ENCODE measurements at regions not wholly inside any gene's neighbourhood (a gene's known extent, or its start where the extent isn't known, plus 50 kb on each side); places are given as distances from the start of the nearest gene placed in this dataset.

DNA sequence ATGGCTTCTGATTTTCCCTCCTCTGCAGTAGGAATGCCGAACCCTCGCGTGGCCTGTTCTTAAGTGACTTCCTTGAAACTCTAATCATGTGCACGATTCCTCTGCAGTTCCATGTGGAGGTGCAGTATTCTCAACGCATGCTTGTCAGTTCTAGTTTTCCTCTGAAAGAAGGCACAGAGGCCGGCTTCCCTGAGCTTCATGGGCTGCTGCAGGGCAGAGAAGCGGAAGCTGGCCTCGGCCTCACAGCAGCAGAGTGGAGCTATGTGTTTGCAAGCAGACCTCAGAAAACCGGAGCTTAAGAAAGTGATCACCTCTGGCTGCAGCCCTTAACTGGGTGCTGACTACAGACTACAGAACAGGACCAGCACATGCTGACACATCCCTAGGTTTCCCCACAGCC lies 500.7 kb downstream of the GRIN2A start:
- H3K4me1 Mint-ChIP-seq: no peaks in the 10 kb centered on the region
- DNase-seq (no peak), ATAC-seq (no peak)
- no peaks in the 10 kb centered on the region for H3K9me3 ChIP-seq (ENCODE audit: control insufficient read depth, insufficient read depth, low read length)
- peaks cover 2 to 4% of the 10 kb centered on the region in 2 donors for H3K9me3 Mint-ChIP-seq
- H3K4me3 Mint-ChIP-seq: no peak overlapping the region
- no peaks in the 10 kb centered on the region for H3K36me3 ChIP-seq (ENCODE audit: control insufficient read depth, insufficient read depth, low read length)
- no peaks in the 10 kb centered on the region for H3K4me1 ChIP-seq (ENCODE audit: control insufficient read depth, insufficient read depth, low read length)
- H3K27ac ChIP-seq (ENCODE audit: low read length): no peak overlapping the region
- H3K27me3 Mint-ChIP-seq (ENCODE audit: low read depth in 2 of 2): no peaks in the 10 kb centered on the region
- intact Hi-C loops (cut with micrococcal nuclease): no loop called here
- H3K27ac Mint-ChIP-seq: no peak overlapping the region
- 74% methylated on average over 9 of the region's 9 CpGs for WGBS (ENCODE audit: insufficient coverage)
- H3K4me3 ChIP-seq (ENCODE audit: low read length): no peak overlapping the region
- no peaks in the 10 kb centered on the region for H3K27me3 ChIP-seq (ENCODE audit: control insufficient read depth, insufficient read depth, low read length)
- TF ChIP-seq, protein P1, sequence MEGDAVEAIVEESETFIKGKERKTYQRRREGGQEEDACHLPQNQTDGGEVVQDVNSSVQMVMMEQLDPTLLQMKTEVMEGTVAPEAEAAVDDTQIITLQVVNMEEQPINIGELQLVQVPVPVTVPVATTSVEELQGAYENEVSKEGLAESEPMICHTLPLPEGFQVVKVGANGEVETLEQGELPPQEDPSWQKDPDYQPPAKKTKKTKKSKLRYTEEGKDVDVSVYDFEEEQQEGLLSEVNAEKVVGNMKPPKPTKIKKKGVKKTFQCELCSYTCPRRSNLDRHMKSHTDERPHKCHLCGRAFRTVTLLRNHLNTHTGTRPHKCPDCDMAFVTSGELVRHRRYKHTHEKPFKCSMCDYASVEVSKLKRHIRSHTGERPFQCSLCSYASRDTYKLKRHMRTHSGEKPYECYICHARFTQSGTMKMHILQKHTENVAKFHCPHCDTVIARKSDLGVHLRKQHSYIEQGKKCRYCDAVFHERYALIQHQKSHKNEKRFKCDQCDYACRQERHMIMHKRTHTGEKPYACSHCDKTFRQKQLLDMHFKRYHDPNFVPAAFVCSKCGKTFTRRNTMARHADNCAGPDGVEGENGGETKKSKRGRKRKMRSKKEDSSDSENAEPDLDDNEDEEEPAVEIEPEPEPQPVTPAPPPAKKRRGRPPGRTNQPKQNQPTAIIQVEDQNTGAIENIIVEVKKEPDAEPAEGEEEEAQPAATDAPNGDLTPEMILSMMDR (IDR thresholded peaks at IDR 0.05): no peak
- no peaks in the 10 kb centered on the region for H3K36me3 Mint-ChIP-seq

GRCh38 chr16:9682320-9682719 lies 499.9 kb downstream of the GRIN2A start:
- Mint-ChIP-seq H3K4me1 (no peaks in the 10 kb centered on the region), H3K4me3 (no peak overlapping the region), H3K9me3 (peaks cover 4 to 5% of the 10 kb centered on the region in 2 donors), H3K27ac (no peak overlapping the region), H3K27me3 (ENCODE audit: low read depth in 2 of 2) (no peaks in the 10 kb centered on the region), H3K36me3 (no peaks in the 10 kb centered on the region)
- no peaks in the 10 kb centered on the region for H3K36me3 ChIP-seq (ENCODE audit: control insufficient read depth, insufficient read depth, low read length)
- H3K9me3 ChIP-seq (ENCODE audit: control insufficient read depth, insufficient read depth, low read length): no peaks in the 10 kb centered on the region
- WGBS (ENCODE audit: insufficient coverage): 63% methylated on average over 2 of the region's 2 CpGs
- DNase-seq (no peak), ATAC-seq (no peak)
- H3K27ac ChIP-seq (ENCODE audit: low read length): no peak overlapping the region
- TF ChIP-seq, protein P1 (IDR thresholded peaks at IDR 0.05): no peak
- no peaks in the 10 kb centered on the region for H3K4me1 ChIP-seq (ENCODE audit: control insufficient read depth, insufficient read depth, low read length)
- intact Hi-C loops (cut with micrococcal nuclease): no loop called here
- H3K4me3 ChIP-seq (ENCODE audit: low read length): no peak overlapping the region
- no peaks in the 10 kb centered on the region for H3K27me3 ChIP-seq (ENCODE audit: control insufficient read depth, insufficient read depth, low read length)

DNA sequence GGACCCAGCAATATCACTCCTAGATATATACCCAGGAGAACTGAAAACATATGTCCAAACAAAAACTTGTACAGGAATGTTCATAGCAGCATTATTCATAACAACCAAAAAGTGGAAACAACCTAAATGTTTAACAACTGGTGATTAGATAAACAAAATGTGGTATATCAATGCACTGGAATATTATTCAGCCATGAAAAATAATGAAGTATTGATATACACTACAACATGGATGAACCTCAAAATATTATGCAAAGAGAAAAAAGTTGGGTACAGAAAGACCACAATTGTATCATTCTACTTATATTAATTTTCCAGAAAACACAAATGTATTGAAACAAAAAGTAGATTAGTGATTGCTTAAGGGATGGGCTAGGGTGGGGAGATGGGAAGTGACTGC lies 498.6 kb downstream of the GRIN2A start:
- DNase-seq (no peak), ATAC-seq (no peak)
- Histone ChIP-seq H3K4me1 (ENCODE audit: control insufficient read depth, insufficient read depth, low read length) (no peaks in the 10 kb centered on the region), H3K9me3 (ENCODE audit: control insufficient read depth, insufficient read depth, low read length) (no peaks in the 10 kb centered on the region), H3K36me3 (ENCODE audit: control insufficient read depth, insufficient read depth, low read length) (no peaks in the 10 kb centered on the region), H3K27ac (ENCODE audit: low read length) (no peak overlapping the region), H3K27me3 (ENCODE audit: control insufficient read depth, insufficient read depth, low read length) (no peaks in the 10 kb centered on the region), H3K4me3 (ENCODE audit: low read length) (no peak overlapping the region)
- Mint-ChIP-seq H3K4me3 (no peak overlapping the region), H3K27me3 (ENCODE audit: low read depth in 2 of 2) (no peaks in the 10 kb centered on the region), H3K36me3 (no peaks in the 10 kb centered on the region), H3K9me3 (peaks cover 5 to 7% of the 10 kb centered on the region in 2 donors), H3K4me1 (no peaks in the 10 kb centered on the region), H3K27ac (no peak overlapping the region)
- TF ChIP-seq, protein P1 (IDR thresholded peaks at IDR 0.05): no peak
- intact Hi-C loops (cut with micrococcal nuclease): no loop called here

- H3K27ac Mint-ChIP-seq: no peak overlapping the region
- Histone ChIP-seq H3K9me3 (ENCODE audit: control insufficient read depth, insufficient read depth, low read length) (no peaks in the 10 kb centered on the region), H3K27me3 (ENCODE audit: control insufficient read depth, insufficient read depth, low read length) (no peaks in the 10 kb centered on the region), H3K27ac (ENCODE audit: low read length) (no peak overlapping the region), H3K36me3 (ENCODE audit: control insufficient read depth, insufficient read depth, low read length) (no peaks in the 10 kb centered on the region), H3K4me3 (ENCODE audit: low read length) (no peak overlapping the region), H3K4me1 (ENCODE audit: control insufficient read depth, insufficient read depth, low read length) (no peaks in the 10 kb centered on the region)
- peaks cover 5 to 6% of the 10 kb centered on the region in 2 donors for H3K9me3 Mint-ChIP-seq
- H3K4me3 Mint-ChIP-seq: no peak overlapping the region
- intact Hi-C loops (cut with micrococcal nuclease): no loop called here
- ATAC-seq (no peak), DNase-seq (no peak)
- peaks cover 0 to 3% of the 10 kb centered on the region in 2 donors for H3K27me3 Mint-ChIP-seq (ENCODE audit: low read depth in 2 of 2)
- WGBS (ENCODE audit: insufficient coverage): 83% methylated on average over 4 of the region's 4 CpGs
- TF ChIP-seq, protein P1 (IDR thresholded peaks at IDR 0.05): no peak
- H3K36me3 Mint-ChIP-seq: no peaks in the 10 kb centered on the region
- no peaks in the 10 kb centered on the region for H3K4me1 Mint-ChIP-seq
Observed at GRCh38 chr16:9687737-9688319, 494.4 kb downstream of the GRIN2A start.
